Stimulated activated CD8-positive, alpha-beta memory T cell treated with anti-CD3 and anti-CD28 coated beads, Interleukin-4, amount 100 ng/mL, for 48 hours (primary cell): ENCODE measurements at regions not wholly inside any gene's neighbourhood (a gene's known extent, or its start where the extent isn't known, plus 50 kb on each side); places are given as distances from the start of the nearest gene placed in this dataset.
"Not testable (repeated sequence)": the region's sequence is repeated elsewhere in the genome, so short reads cannot be mapped to it uniquely, and the experiment has no call there.

Source experiments
- DNase-seq: peaks from one replicate; pipeline ENCODE4 v3.0.0-alpha.2; 2020

- no peak for DNase-seq
These were observed 217.1 kb downstream of the SLC4A3 start for GRCh38 chr2:219844401-219845091.

DNA sequence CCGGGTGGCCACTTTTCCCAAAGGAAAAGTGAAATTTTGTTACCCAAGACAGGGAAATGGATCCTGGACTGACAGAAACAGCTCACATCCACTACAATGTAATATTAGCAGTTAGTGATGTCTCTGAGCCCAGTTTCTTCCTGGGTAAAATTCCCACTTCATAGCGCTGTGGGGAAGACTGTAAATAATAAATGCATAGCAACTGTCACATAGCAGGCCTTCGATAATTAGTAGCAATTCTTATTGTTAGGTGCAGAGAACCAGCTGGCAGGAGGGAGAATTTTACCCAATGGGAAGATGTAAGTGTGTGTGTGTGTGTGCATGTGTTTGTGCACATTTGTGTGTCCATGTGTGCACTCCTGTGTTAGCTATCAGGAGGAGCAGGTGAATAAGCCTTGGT is 221.5 kb downstream of the SLC4A3 start:
- no peak for DNase-seq

- DNase-seq = no peak
These were observed 223.7 kb downstream of the SLC4A3 start for GRCh38 chr2:219851169-219851568.

DNA sequence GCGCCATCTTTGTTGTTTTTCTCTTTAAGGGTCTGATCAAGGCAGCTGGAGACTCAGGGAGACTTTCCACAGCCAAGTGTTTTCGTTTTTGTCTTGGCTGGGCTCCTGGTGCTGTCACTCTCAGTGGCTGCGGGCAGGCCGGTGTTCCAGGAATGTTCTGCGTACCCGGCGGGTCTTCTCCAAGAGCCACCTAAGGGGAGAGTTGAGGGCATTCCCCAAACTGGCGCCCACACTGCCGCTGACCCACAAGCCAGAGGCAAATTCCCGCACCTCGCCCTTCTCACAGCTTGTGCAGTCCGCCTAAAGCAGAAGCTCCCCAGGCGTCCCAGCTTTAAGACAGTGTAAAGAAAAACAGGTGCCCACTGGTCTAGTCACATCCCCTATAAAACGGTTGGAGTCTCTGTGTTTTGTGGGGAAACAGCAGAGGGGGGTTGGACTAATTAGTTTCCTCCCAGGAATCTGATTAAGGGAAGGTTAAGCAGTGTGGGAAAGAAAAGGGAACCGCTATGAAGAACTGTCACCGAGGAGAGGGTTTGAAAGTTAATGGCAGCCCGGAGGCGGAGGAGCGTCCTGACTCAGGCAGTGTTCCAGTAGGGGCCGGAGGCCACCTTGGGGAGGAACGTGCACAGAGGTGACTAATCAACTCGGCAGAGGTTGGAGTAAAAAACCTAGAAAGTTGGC is 224.5 kb downstream of the SLC4A3 start:
- DNase-seq = no peak

GRCh38 chr2:219852626-219853025 is 225.2 kb downstream of the SLC4A3 start:
- no peak for DNase-seq

GRCh38 chr2:219856602-219857001 is 229.2 kb downstream of the SLC4A3 start:
- DNase-seq = no peak

- no peak for DNase-seq
These were observed 230.3 kb downstream of the SLC4A3 start for GRCh38 chr2:219857751-219858150.

- no peak for DNase-seq
These were observed 233.9 kb downstream of the SLC4A3 start for GRCh38 chr2:219861307-219861706.

DNA sequence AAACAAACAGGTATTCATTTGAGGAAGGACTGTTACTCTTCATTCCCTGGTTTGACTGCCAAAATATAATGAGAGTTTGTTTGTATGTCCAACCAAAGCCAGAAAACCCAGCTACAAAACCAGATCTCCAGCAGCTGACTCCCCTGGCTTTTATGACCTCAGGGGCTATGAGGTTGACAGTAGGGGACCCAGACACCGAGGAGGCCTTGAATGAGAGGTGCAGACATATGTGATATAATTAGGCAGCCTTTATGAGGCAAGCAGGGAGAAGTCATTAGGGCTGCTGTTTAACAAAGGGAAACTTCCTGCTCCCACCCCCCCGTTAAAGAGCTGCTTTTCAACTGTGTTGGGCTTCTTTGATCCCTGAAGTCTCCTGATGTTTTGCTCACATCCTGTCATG is 236.7 kb downstream of the SLC4A3 start:
- no peak for DNase-seq

DNA sequence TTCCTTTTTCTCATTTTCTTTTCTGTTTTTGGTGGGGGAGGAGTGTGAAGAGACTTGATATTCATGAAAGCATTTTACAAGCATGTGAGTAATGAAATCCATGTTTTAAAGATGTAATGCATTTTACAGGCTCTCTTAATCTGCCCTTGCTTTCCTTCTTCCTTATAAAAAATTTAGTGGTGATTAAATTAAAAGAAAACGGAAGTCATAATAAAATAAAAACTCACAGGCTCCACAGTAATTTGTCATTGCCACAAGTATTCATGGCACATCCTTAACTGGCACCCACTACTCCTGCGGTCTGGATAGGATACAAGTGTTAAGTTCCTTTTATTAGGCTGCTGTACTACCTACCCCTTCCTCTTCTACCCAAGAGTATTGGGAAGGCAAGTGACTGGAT is 241.2 kb downstream of the SLC4A3 start:
- no peak for DNase-seq

GRCh38 chr2:219870041-219870440 is 242.6 kb downstream of the SLC4A3 start:
- DNase-seq = no peak

- no peak for DNase-seq
These were observed 243.9 kb downstream of the SLC4A3 start for GRCh38 chr2:219871351-219871750.

GRCh38 chr2:219875036-219875435 is 247.6 kb downstream of the SLC4A3 start:
- no peak for DNase-seq

GRCh38 chr2:219875986-219876385 is 248.6 kb downstream of the SLC4A3 start:
- not testable (repeated sequence) for DNase-seq

- DNase-seq = no peak
These were observed 249.5 kb downstream of the SLC4A3 start for GRCh38 chr2:219876931-219877330.

GRCh38 chr2:219877728-219878127 is 250.3 kb downstream of the SLC4A3 start:
- DNase-seq = no peak

- no peak for DNase-seq
These were observed 251.1 kb downstream of the SLC4A3 start for GRCh38 chr2:219878516-219878915.

GRCh38 chr2:219881851-219882250 is 254.4 kb downstream of the SLC4A3 start:
- DNase-seq = no peak

DNA sequence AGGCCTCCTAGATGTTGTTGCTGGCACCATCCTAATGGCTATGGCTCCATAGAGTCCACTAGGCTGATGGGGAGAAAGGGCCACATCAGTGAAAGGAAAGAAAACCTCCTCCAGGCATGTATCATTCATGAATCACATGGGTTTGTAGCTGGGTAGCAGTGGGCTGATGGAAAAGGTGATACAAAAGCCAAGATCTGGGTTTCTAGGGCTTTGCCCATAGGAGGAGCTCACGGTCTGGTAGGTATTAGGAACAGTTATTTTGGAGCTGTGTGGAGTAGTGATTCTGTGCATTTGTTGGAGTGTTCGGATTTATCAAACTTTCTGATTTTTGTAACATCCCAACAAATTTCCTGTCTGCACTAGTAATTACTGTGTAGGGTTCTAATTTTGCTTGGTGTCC is 259.2 kb downstream of the SLC4A3 start:
- no peak for DNase-seq

DNA sequence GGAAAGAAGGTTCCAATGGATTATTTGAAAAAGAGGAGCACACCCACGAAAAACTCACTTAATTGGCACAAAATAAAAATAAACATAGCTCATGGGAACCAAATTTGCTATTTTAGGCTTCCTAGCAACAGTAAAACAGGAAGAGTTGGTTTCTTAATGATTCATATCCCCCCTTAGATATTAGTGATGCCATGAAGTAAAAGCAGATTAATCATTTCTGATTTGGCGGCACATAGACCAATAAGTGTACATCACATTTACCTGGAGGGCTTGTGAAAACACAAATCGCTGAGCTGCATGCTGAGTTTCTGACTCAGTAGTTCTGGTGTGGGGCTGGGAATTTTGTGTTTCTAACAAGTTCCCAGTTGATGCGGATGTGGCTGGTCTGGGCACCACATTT is 260.4 kb downstream of the SLC4A3 start:
- DNase-seq = no peak

GRCh38 chr2:219893541-219893940 is 266.1 kb downstream of the SLC4A3 start:
- no peak for DNase-seq

GRCh38 chr2:219897456-219897855 is 270.0 kb downstream of the SLC4A3 start:
- no peak for DNase-seq

GRCh38 chr2:219901155-219901554 is 273.7 kb downstream of the SLC4A3 start:
- no peak for DNase-seq

- no peak for DNase-seq
These were observed 275.6 kb downstream of the SLC4A3 start for GRCh38 chr2:219902891-219903552.
